Fibroblast of the aortic adventitia (primary cell): ENCODE measurements at regions not wholly inside any gene's neighbourhood (a gene's known extent, or its start where the extent isn't known, plus 50 kb on each side); places are given as distances from the start of the nearest gene placed in this dataset. TPM values are rescaled to one million over a fixed set of nuclear protein-coding genes. Genes with fewer than 3 reads are reported as not detected.

Experiments used
- DNase-seq: peaks from one replicate; pipeline ENCODE4 v3.0.0-alpha.2; 2010; ENCODE audit warnings: low read depth
- H3K4me3 ChIP-seq: 2 replicates; pipeline ENCODE4 v1.5.1; 2011; ENCODE audit warnings: low read depth, mild to moderate bottlenecking, control low read depth, low read length, moderate library complexity
- small RNA-seq: library from RNA; depleted of rRNA; stranded (forward); fragments of <200 nt; gene quantifications from one replicate; pipeline ENCODE3, GENCODE V24; 2012
- TF ChIP-seq, protein P1 (sequence below): IDR thresholded peaks from 2 replicates; pipeline ENCODE4 v1.5.1; 2011; ENCODE audit warnings: mild to moderate bottlenecking, low read length, control low read depth, inconsistent platforms; ENCODE audit not compliant: insufficient read depth

DNA sequence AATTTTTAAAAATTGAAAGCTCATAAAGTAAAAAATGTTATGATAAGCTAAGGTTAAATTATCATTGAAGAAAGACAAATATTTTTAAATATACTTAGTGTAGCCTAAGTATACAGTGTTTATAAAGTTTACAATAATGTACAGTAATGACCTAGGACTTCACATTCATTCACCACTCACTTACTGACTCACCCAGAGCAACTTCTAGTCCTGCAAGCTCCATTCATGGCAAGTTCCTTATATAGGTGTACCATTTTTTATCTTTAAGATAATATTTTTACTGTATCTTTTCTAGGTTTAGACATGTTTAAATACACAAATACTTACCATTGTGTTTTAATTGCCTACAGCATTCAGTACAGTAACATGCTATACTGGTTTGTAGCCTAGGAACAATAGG lies 112.3 kb upstream of the RADX start:
- DNase-seq, result no peak
- TF ChIP-seq, protein P1, sequence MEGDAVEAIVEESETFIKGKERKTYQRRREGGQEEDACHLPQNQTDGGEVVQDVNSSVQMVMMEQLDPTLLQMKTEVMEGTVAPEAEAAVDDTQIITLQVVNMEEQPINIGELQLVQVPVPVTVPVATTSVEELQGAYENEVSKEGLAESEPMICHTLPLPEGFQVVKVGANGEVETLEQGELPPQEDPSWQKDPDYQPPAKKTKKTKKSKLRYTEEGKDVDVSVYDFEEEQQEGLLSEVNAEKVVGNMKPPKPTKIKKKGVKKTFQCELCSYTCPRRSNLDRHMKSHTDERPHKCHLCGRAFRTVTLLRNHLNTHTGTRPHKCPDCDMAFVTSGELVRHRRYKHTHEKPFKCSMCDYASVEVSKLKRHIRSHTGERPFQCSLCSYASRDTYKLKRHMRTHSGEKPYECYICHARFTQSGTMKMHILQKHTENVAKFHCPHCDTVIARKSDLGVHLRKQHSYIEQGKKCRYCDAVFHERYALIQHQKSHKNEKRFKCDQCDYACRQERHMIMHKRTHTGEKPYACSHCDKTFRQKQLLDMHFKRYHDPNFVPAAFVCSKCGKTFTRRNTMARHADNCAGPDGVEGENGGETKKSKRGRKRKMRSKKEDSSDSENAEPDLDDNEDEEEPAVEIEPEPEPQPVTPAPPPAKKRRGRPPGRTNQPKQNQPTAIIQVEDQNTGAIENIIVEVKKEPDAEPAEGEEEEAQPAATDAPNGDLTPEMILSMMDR, result no peak
- no peak overlapping the region for H3K4me3 ChIP-seq

GRCh38 chrX:106510713-106511403 lies 100.9 kb upstream of the RADX start:
- TF ChIP-seq, protein P1, result no peak
- DNase-seq, result no peak
- H3K4me3 ChIP-seq, result no peak overlapping the region

Small RNA genes lying in the stretch of these regions (small RNA-seq; reads per million reads assigned to genes)
- gene AL133271.1 (not detected), gene RF00019 (not detected)
